GM23338 (cell line): ENCODE measurements at regions not wholly inside any gene's neighbourhood (a gene's known extent, or its start where the extent isn't known, plus 50 kb on each side); places are given as distances from the start of the nearest gene placed in this dataset.

Experiments
- ATAC-seq: fragments of 200-7000 bp; cut with Tn5 transposase; 3 replicates; pipeline ENCODE4 v1.9.1; 2020
- DNase-seq: peaks from one replicate; pipeline ENCODE4 v3.0.0-alpha.2; 2015; ENCODE audit warnings: low spot score
- H2AFZ ChIP-seq: fragments of 200-600 bp; sonication (generic); 2 replicates; pipeline ENCODE4 v1.8.0; 2016; ENCODE audit warnings: antibody characterized with exemption, mild to moderate bottlenecking, moderate library complexity
- H3F3A ChIP-seq: fragments of 200-600 bp; sonication (generic); replicated peaks from 2 replicates; pipeline ENCODE4 v1.8.0; 2017; ENCODE audit warnings: antibody characterized with exemption, mixed run types, low read depth
- H3K27ac ChIP-seq: fragments of 200-600 bp; sonication (generic); 2 replicates; pipeline ENCODE4 v1.6.1; 2016; ENCODE audit warnings: low read depth
- H3K27me3 ChIP-seq: fragments of 200-600 bp; sonication (generic); 2 replicates; pipeline ENCODE4 v1.8.0; 2016; ENCODE audit warnings: mild to moderate bottlenecking, mixed run types, moderate library complexity; ENCODE audit not compliant: insufficient read depth
- H3K36me3 ChIP-seq: fragments of 200-600 bp; sonication (generic); 2 replicates; pipeline ENCODE4 v1.8.0; 2016; ENCODE audit warnings: mild to moderate bottlenecking; ENCODE audit not compliant: insufficient read depth
- H3K4me1 ChIP-seq: fragments of 200-600 bp; sonication (generic); 2 replicates; pipeline ENCODE4 v1.8.0; 2016; ENCODE audit warnings: mild to moderate bottlenecking, moderate library complexity; ENCODE audit not compliant: insufficient read depth
- H3K4me2 ChIP-seq: fragments of 200-600 bp; sonication (generic); 2 replicates; pipeline ENCODE4 v1.7.1; 2017; ENCODE audit warnings: mixed run types
- H3K4me3 ChIP-seq: fragments of 200-600 bp; sonication (generic); 2 replicates; pipeline ENCODE4 v1.6.1; 2016; ENCODE audit warnings: mixed run types
- H3K79me2 ChIP-seq: fragments of 200-600 bp; sonication (generic); replicated peaks from 2 replicates; pipeline ENCODE4 v1.8.0; 2017; ENCODE audit warnings: mild to moderate bottlenecking; ENCODE audit not compliant: insufficient read depth
- H3K9me2 ChIP-seq: fragments of 200-600 bp; sonication (generic); 2 replicates; pipeline ENCODE4 v1.8.0; 2017; ENCODE audit not compliant: insufficient read depth
- H4K20me1 ChIP-seq: fragments of 200-600 bp; sonication (generic); replicated peaks from 2 replicates; pipeline ENCODE4 v1.8.0; 2017; ENCODE audit warnings: mild to moderate bottlenecking; ENCODE audit not compliant: insufficient read depth
- H3K27ac Mint-ChIP-seq: 2 replicates; pipeline ENCODE4 v1.8.0; 2020; ENCODE audit warnings: inconsistent platforms, mild to moderate bottlenecking, moderate library complexity, mixed read lengths
- H3K27me3 Mint-ChIP-seq: 3 replicates; pipeline ENCODE4 v1.8.0; 2022; ENCODE audit warnings: low read depth, mild to moderate bottlenecking, moderate library complexity, mixed read lengths, inconsistent platforms; ENCODE audit not compliant: insufficient read depth, poor library complexity
- H3K36me3 Mint-ChIP-seq: 3 replicates; pipeline ENCODE4 v1.8.0; 2021; ENCODE audit warnings: low read depth, mild to moderate bottlenecking, inconsistent platforms, moderate library complexity, mixed read lengths
- H3K4me1 Mint-ChIP-seq: 3 replicates; pipeline ENCODE4 v1.8.0; 2020; ENCODE audit warnings: mild to moderate bottlenecking, inconsistent platforms, mixed read lengths
- H3K4me3 Mint-ChIP-seq: 3 replicates; pipeline ENCODE4 v1.8.0; 2021; ENCODE audit warnings: moderate library complexity, mild to moderate bottlenecking, inconsistent platforms, mixed read lengths
- H3K9me3 Mint-ChIP-seq: 3 replicates; pipeline ENCODE4 v1.8.0; 2020; ENCODE audit warnings: moderate library complexity, mild to moderate bottlenecking, inconsistent platforms, mixed read lengths
- CREB1 ChIP-seq: fragments of 250-450 bp; sonication (Bioruptor Pico); IDR thresholded peaks from 2 replicates; pipeline ENCODE4 v1.5.0; 2020; ENCODE audit warnings: low read depth, mild to moderate bottlenecking, moderate library complexity
- CTCF ChIP-seq, 2 experiments: fragments of 200-600 bp in 1 of 2; sonication (generic) in 1 of 2; conservative IDR thresholded peaks; 2 replicates each; pipeline versions ENCODE4 v1.5.1 to v1.6.1; 2016 to 2017; ENCODE audit warnings: antibody characterized with exemption in 2 of 2, low read depth in 2 of 2, mild to moderate bottlenecking in 2 of 2, moderate library complexity in 1 of 2
- ETS1 ChIP-seq: IDR thresholded peaks from 2 replicates; pipeline ENCODE4 v1.6.1; 2016; ENCODE audit warnings: antibody characterized with exemption
- EZH2 ChIP-seq: fragments of 200-600 bp; sonication (generic); IDR thresholded peaks from one replicate; pipeline ENCODE4 v1.8.0; 2017; ENCODE audit warnings: antibody characterized with exemption, mild to moderate bottlenecking, low read depth; ENCODE audit not compliant: unreplicated experiment
- EZH2phosphoT487 ChIP-seq: fragments of 200-600 bp; sonication (generic); IDR thresholded peaks from one replicate; pipeline ENCODE4 v1.8.1; 2018; ENCODE audit warnings: antibody characterized with exemption; ENCODE audit not compliant: unreplicated experiment
- JUNB ChIP-seq: IDR thresholded peaks from one replicate; pipeline ENCODE4 v1.6.1; 2016; ENCODE audit warnings: antibody characterized with exemption; ENCODE audit not compliant: unreplicated experiment
- NANOG ChIP-seq: IDR thresholded peaks from 2 replicates; pipeline ENCODE4 v1.6.1; 2016; ENCODE audit warnings: antibody characterized with exemption, borderline replicate concordance
- POLR2AphosphoS5 ChIP-seq: IDR thresholded peaks from 2 replicates; pipeline ENCODE4 v1.6.1; 2016; ENCODE audit warnings: antibody characterized with exemption, low read depth
- STAT1 ChIP-seq: IDR thresholded peaks from one replicate; pipeline ENCODE4 v1.6.1; 2016; ENCODE audit warnings: antibody characterized with exemption; ENCODE audit not compliant: unreplicated experiment
- ZNF114 ChIP-seq: fragments of 250-450 bp; sonication (Bioruptor Pico); IDR thresholded peaks from 2 replicates; pipeline ENCODE4 v1.5.0; 2020; ENCODE audit warnings: mild to moderate bottlenecking, moderate library complexity
- ZNF331 ChIP-seq: fragments of 250-450 bp; sonication (Bioruptor Pico); IDR thresholded peaks from 2 replicates; pipeline ENCODE4 v1.5.0; 2020; ENCODE audit warnings: low read depth, mild to moderate bottlenecking, moderate library complexity
- ZNF462 ChIP-seq: fragments of 250-450 bp; sonication (Bioruptor Pico); IDR thresholded peaks from 2 replicates; pipeline ENCODE4 v1.5.0; 2020; ENCODE audit warnings: mild to moderate bottlenecking, moderate library complexity

- no peaks in the 10 kb centered on the region for H3K36me3 Mint-ChIP-seq
- no peaks in the 10 kb centered on the region for H3K4me1 Mint-ChIP-seq
- DNase-seq (no peak), ATAC-seq (no peak)
- Histone ChIP-seq H3K36me3 (no peaks in the 10 kb centered on the region), H4K20me1 (no peaks in the 10 kb centered on the region), H3K27ac (no peak overlapping the region), H3F3A (no peaks in the 10 kb centered on the region), H3K4me1 (no peaks in the 10 kb centered on the region), H2AFZ (peak overlapping the region; percentile 44), H3K4me3 (no peak overlapping the region), H3K79me2 (no peaks in the 10 kb centered on the region), H3K27me3 (no peaks in the 10 kb centered on the region), H3K4me2 (no peak overlapping the region), H3K9me2 (no peaks in the 10 kb centered on the region)
- H3K4me3 Mint-ChIP-seq, result no peak overlapping the region
- no peaks in the 10 kb centered on the region for H3K27me3 Mint-ChIP-seq
- H3K27ac Mint-ChIP-seq, result no peak overlapping the region; the same call in 1 of the 2 replicates
- no peak for TF ChIP-seq ETS1
- no peak for TF ChIP-seq EZH2phosphoT487
- no peak for TF ChIP-seq ZNF331 (CRISPR knock-in tag)
- H3K9me3 Mint-ChIP-seq, result no peaks in the 10 kb centered on the region
These were observed 1889.1 kb upstream of the AGA start for GRCh38 chr4:179331362-179331761.

- ATAC-seq, result no peak
- Histone ChIP-seq H3K79me2 (no peaks in the 10 kb centered on the region), H2AFZ (no peak overlapping the region), H3F3A (no peaks in the 10 kb centered on the region), H3K36me3 (no peaks in the 10 kb centered on the region), H3K4me3 (no peak overlapping the region), H3K4me1 (no peaks in the 10 kb centered on the region), H4K20me1 (no peaks in the 10 kb centered on the region), H3K27ac (no peak overlapping the region), H3K27me3 (no peaks in the 10 kb centered on the region), H3K9me2 (no peaks in the 10 kb centered on the region), H3K4me2 (no peak overlapping the region)
- Mint-ChIP-seq H3K4me1 (no peaks in the 10 kb centered on the region), H3K4me3 (no peak overlapping the region), H3K27me3 (no peaks in the 10 kb centered on the region), H3K36me3 (no peaks in the 10 kb centered on the region), H3K27ac (no peak overlapping the region), H3K9me3 (no peaks in the 10 kb centered on the region)
- DNase-seq, result no peak
- TF ChIP-seq JUNB, result no peak
- TF ChIP-seq STAT1, result no peak
- TF ChIP-seq EZH2phosphoT487, result no peak
- no peak for TF ChIP-seq ETS1
- no peak for TF ChIP-seq NANOG
- no peak for TF ChIP-seq ZNF462 (CRISPR knock-in tag)
- TF ChIP-seq CREB1, result no peak
- TF ChIP-seq CTCF (conservative IDR thresholded peaks at IDR 0.05; ENCODE audit: low read depth in 2 of 2), result no peak
- no peak for TF ChIP-seq EZH2
- TF ChIP-seq ZNF114 (CRISPR knock-in tag), result no peak
- no peak for TF ChIP-seq POLR2AphosphoS5
- no peak for TF ChIP-seq ZNF331 (CRISPR knock-in tag)
These were observed 1902.6 kb upstream of the AGA start for GRCh38 chr4:179344861-179345260.
